Neural progenitor cell (in vitro differentiated cells): ENCODE measurements at regions not wholly inside any gene's neighbourhood (a gene's known extent, or its start where the extent isn't known, plus 50 kb on each side); places are given as distances from the start of the nearest gene placed in this dataset.

Experiments used
- DNase-seq: peaks from one replicate; pipeline ENCODE4 v3.0.0-alpha.2; 2016; ENCODE audit warnings: low spot score
- H2AFZ ChIP-seq: fragments of 200-600 bp; sonication (generic); replicated peaks from 2 replicates; pipeline ENCODE4 v1.6.1; 2016; ENCODE audit warnings: antibody characterized with exemption
- H3F3A ChIP-seq: fragments of 200-600 bp; sonication (generic); 2 replicates; pipeline ENCODE4 v1.6.1; 2016; ENCODE audit warnings: antibody characterized with exemption, low read depth
- H3K27ac ChIP-seq: fragments of 200-600 bp; sonication (generic); 2 replicates; pipeline ENCODE4 v1.5.1; 2016; ENCODE audit warnings: mild to moderate bottlenecking
- H3K27me3 ChIP-seq: fragments of 200-600 bp; sonication (generic); 2 replicates; pipeline ENCODE4 v1.6.1; 2016; ENCODE audit warnings: mild to moderate bottlenecking, moderate library complexity
- H3K36me3 ChIP-seq: fragments of 200-600 bp; sonication (generic); 2 replicates; pipeline ENCODE4 v1.5.1; 2016
- H3K4me1 ChIP-seq: fragments of 200-600 bp; sonication (generic); 2 replicates; pipeline ENCODE4 v1.6.1; 2016; ENCODE audit warnings: mixed run types
- H3K4me2 ChIP-seq: fragments of 200-600 bp; sonication (generic); 2 replicates; pipeline ENCODE4 v1.6.1; 2016
- H3K4me3 ChIP-seq: fragments of 200-600 bp; sonication (generic); 2 replicates; pipeline ENCODE4 v1.5.1; 2016
- H3K79me2 ChIP-seq: fragments of 200-600 bp; sonication (generic); 2 replicates; pipeline ENCODE4 v1.6.1; 2016; ENCODE audit warnings: low read depth
- H3K9ac ChIP-seq: fragments of 200-600 bp; sonication (generic); 2 replicates; pipeline ENCODE4 v1.6.1; 2016
- H3K9me3 ChIP-seq: fragments of 200-600 bp; sonication (generic); 2 replicates; pipeline ENCODE4 v1.5.1; 2016; ENCODE audit warnings: low read depth
- H4K20me1 ChIP-seq: fragments of 200-600 bp; sonication (generic); 2 replicates; pipeline ENCODE4 v1.6.1; 2016; ENCODE audit warnings: low read depth
- H3K27ac Mint-ChIP-seq: 3 replicates; pipeline ENCODE4 v1.8.0; 2021; ENCODE audit warnings: mixed read lengths
- H3K27me3 Mint-ChIP-seq: 2 replicates; pipeline ENCODE4 v1.8.0; 2022; ENCODE audit warnings: low read depth, mild to moderate bottlenecking, inconsistent platforms, moderate library complexity, mixed read lengths; ENCODE audit not compliant: insufficient read depth
- H3K36me3 Mint-ChIP-seq: 3 replicates; pipeline ENCODE4 v1.8.0; 2021; ENCODE audit warnings: mixed read lengths
- H3K4me1 Mint-ChIP-seq: 3 replicates; pipeline ENCODE4 v1.8.0; 2021; ENCODE audit warnings: mixed read lengths
- H3K4me3 Mint-ChIP-seq: 3 replicates; pipeline ENCODE4 v1.8.0; 2021; ENCODE audit warnings: mild to moderate bottlenecking, moderate library complexity, mixed read lengths
- H3K9me3 Mint-ChIP-seq: 3 replicates; pipeline ENCODE4 v1.8.0; 2020; ENCODE audit warnings: mixed read lengths
- CTCF ChIP-seq: fragments of 200-600 bp; sonication (generic); IDR thresholded peaks from 2 replicates; pipeline ENCODE4 v1.5.1; 2017; ENCODE audit warnings: antibody characterized with exemption, mild to moderate bottlenecking
- EZH2 ChIP-seq: fragments of 200-600 bp; sonication (generic); IDR thresholded peaks from 2 replicates; pipeline ENCODE4 v1.6.1; 2017; ENCODE audit warnings: antibody characterized with exemption, mild to moderate bottlenecking, moderate library complexity
- EZH2phosphoT487 ChIP-seq: fragments of 200-600 bp; sonication (generic); IDR thresholded peaks from 2 replicates; pipeline ENCODE4 v1.6.1; 2017; ENCODE audit warnings: antibody characterized with exemption

GRCh38 chr1:18004278-18004677, 103.3 kb upstream of the IGSF21 start:
- no peak overlapping the region for H3K9ac ChIP-seq
- TF ChIP-seq CTCF (no peak), EZH2phosphoT487 (no peak), EZH2 (no peak)
- H3K27ac ChIP-seq = no peak overlapping the region
- H2AFZ ChIP-seq = no peak overlapping the region
- H3K4me3 Mint-ChIP-seq = no peak overlapping the region
- H3K79me2 ChIP-seq = no peaks in the 10 kb centered on the region
- no peak for DNase-seq
- peaks cover 6% of the 10 kb centered on the region for H3K4me1 Mint-ChIP-seq
- peaks cover 3% of the 10 kb centered on the region for H3K27me3 Mint-ChIP-seq
- H3K9me3 ChIP-seq = no peaks in the 10 kb centered on the region
- H3K36me3 ChIP-seq = no peaks in the 10 kb centered on the region
- no peak overlapping the region for H3K27ac Mint-ChIP-seq
- peaks cover 9% of the 10 kb centered on the region for H3K4me1 ChIP-seq
- no peaks in the 10 kb centered on the region for H4K20me1 ChIP-seq
- H3K4me3 ChIP-seq = no peak overlapping the region
- no peaks in the 10 kb centered on the region for H3F3A ChIP-seq
- H3K27me3 ChIP-seq = no peaks in the 10 kb centered on the region
- no peaks in the 10 kb centered on the region for H3K36me3 Mint-ChIP-seq
- no peaks in the 10 kb centered on the region for H3K9me3 Mint-ChIP-seq
- H3K4me2 ChIP-seq = no peak overlapping the region

- Histone ChIP-seq H3K4me3 (no peak overlapping the region), H3K9me3 (no peaks in the 10 kb centered on the region), H3K4me2 (no peak overlapping the region), H3K27ac (no peak overlapping the region), H3K4me1 (peaks cover 11% of the 10 kb centered on the region), H3K79me2 (no peaks in the 10 kb centered on the region), H3F3A (no peaks in the 10 kb centered on the region), H3K36me3 (no peaks in the 10 kb centered on the region), H3K27me3 (no peaks in the 10 kb centered on the region), H4K20me1 (no peaks in the 10 kb centered on the region), H2AFZ (no peak overlapping the region), H3K9ac (no peak overlapping the region)
- no peak overlapping the region for H3K27ac Mint-ChIP-seq
- H3K4me1 Mint-ChIP-seq = peaks cover 9% of the 10 kb centered on the region
- DNase-seq = no peak
- H3K9me3 Mint-ChIP-seq = no peaks in the 10 kb centered on the region
- no peak overlapping the region for H3K4me3 Mint-ChIP-seq
- no peaks in the 10 kb centered on the region for H3K36me3 Mint-ChIP-seq
- TF ChIP-seq EZH2phosphoT487 (no peak), EZH2 (no peak), CTCF (no peak)
- H3K27me3 Mint-ChIP-seq = peaks cover 5% of the 10 kb centered on the region
Observed at GRCh38 chr1:18005238-18005637, 102.4 kb upstream of the IGSF21 start.

- H3K27ac ChIP-seq = no peak overlapping the region
- Mint-ChIP-seq H3K27me3 (peaks cover 13% of the 10 kb centered on the region), H3K4me1 (peaks cover 9% of the 10 kb centered on the region)
Observed at GRCh38 chr1:18007391-18008041, 100.1 kb upstream of the IGSF21 start.

More at GRCh38 chr1:18007391-18008041, 100.1 kb upstream of the IGSF21 start:
- Histone ChIP-seq H3K9me3 (no peaks in the 10 kb centered on the region), H3K9ac (no peak overlapping the region), H3K4me1 (peaks cover 13% of the 10 kb centered on the region), H3K27me3 (no peaks in the 10 kb centered on the region), H3K79me2 (no peaks in the 10 kb centered on the region), H3F3A (peaks cover 2% of the 10 kb centered on the region), H3K4me2 (no peak overlapping the region), H4K20me1 (no peaks in the 10 kb centered on the region), H3K4me3 (no peak overlapping the region), H3K36me3 (no peaks in the 10 kb centered on the region), H2AFZ (no peak overlapping the region)
- Mint-ChIP-seq H3K27ac (no peak overlapping the region), H3K4me3 (no peak overlapping the region), H3K36me3 (no peaks in the 10 kb centered on the region), H3K9me3 (no peaks in the 10 kb centered on the region)
- DNase-seq = no peak
- no peak for TF ChIP-seq EZH2phosphoT487
- no peak for TF ChIP-seq CTCF
- TF ChIP-seq EZH2 = no peak
